GM12891 (cell line): ENCODE measurements at regions not wholly inside any gene's neighbourhood (a gene's known extent, or its start where the extent isn't known, plus 50 kb on each side); places are given as distances from the start of the nearest gene placed in this dataset.

Experiments used
- DNase-seq: peaks from one replicate; pipeline ENCODE4 v3.0.0; 2011; ENCODE audit warnings: low spot score; ENCODE audit not compliant: insufficient read length
- FAIRE-seq: peaks from 2 replicates; lab custom pipeline; 2011; peaks lifted over from hg19 to GRCh38; lab: Jason Lieb, UNC
- PAX5 ChIP-seq: IDR thresholded peaks from 2 replicates; pipeline ENCODE4 v1.6.1; 2011; ENCODE audit warnings: low read length, moderate library complexity, mild to moderate bottlenecking; ENCODE audit not compliant: insufficient read depth, severe bottlenecking
- POLR2A ChIP-seq: IDR thresholded peaks from 2 replicates; pipeline ENCODE4 v1.6.1; 2011; ENCODE audit warnings: low read depth, low read length, control low read depth
- POLR2AphosphoS5 ChIP-seq: IDR thresholded peaks from 2 replicates; pipeline ENCODE4 v1.6.1; 2011; ENCODE audit warnings: low read depth, low read length, control low read depth
- POU2F2 ChIP-seq: IDR thresholded peaks from 2 replicates; pipeline ENCODE4 v1.6.1; 2011; ENCODE audit warnings: low read depth, mild to moderate bottlenecking, control low read depth, low read length, moderate library complexity
- SPI1 ChIP-seq: IDR thresholded peaks from 2 replicates; pipeline ENCODE4 v1.6.1; 2011; ENCODE audit warnings: low read depth, low read length, control low read depth
- TAF1 ChIP-seq: IDR thresholded peaks from 2 replicates; pipeline ENCODE4 v1.6.1; 2011; ENCODE audit warnings: low read depth, low read length, control low read depth

DNA sequence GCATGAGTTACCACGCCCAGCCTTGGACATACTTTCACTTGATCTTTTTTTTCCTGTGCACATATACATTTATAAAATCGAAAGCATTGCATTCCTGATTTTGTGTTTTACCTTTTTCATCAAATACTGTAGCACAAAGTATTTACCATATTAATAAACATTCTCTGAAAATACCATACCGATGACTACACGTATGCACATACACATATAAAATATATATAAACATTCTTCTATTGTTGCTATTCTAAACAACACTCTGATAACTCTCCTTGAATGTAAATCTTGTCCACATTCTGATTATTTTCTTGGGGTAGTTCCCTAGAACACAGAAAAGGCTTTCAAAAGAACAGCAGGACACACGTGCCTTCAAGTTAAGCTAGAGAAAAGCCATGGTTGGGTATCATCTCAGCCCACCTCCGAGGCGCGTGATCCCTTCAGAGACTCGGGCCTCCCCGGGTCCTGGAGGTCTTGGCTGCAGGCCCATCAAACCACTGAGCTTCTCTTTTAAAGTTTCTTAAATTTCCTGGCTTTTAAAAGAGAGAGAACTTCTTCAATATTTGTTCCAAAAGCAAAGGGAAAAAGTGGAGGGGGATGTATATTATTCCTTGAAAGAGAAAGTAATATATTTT, 198.1 kb downstream of the MYLK4 start:
- DNase-seq: no peak
- no peak for FAIRE-seq
- TF ChIP-seq SPI1: no peak
- TF ChIP-seq POLR2A: no peak
- no peak for TF ChIP-seq POU2F2
- no peak for TF ChIP-seq PAX5
- no peak for TF ChIP-seq POLR2AphosphoS5
- TF ChIP-seq TAF1: no peak

DNA sequence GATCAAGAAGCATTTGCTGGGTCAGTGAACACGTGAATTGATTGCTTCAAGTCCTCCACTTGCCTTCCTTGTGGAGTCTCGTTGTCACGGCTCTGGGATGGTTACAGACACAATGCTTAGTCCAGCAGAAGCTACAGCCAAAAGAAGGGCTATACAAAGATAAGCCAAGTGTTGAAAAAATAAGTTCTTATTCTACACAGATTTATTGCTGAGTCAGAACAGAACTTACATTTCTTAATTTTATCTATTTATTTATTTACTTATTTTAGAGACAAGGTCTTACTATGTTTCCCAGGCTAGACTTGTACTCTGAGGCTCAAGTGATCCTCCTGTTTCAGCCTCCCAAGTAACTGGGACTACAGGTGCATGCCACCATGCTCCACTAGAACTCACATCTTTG, 199.0 kb downstream of the MYLK4 start:
- FAIRE-seq (no peak), DNase-seq (no peak)
- no peak for TF ChIP-seq SPI1
- TF ChIP-seq TAF1: no peak
- TF ChIP-seq POU2F2: no peak
- TF ChIP-seq POLR2A: no peak
- no peak for TF ChIP-seq PAX5
- no peak for TF ChIP-seq POLR2AphosphoS5

DNA sequence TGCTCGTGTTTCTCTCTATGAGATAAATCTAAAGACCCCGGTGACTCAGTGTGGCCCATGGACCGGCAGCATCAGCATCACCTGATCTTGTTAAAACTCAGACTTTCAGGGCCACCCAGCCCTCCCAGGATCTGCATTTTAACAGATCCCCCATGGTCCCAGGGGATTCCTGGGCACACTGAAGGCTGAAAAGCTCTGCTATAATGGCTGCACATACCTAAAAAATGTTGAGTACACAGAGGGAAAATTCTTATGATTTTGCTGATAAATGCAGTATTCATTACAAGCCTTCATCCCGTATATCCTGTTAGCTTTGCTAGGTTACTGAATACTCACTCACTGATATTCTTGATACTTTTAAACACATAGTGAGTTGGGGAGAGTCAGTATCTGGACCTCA, 200.5 kb downstream of the MYLK4 start:
- FAIRE-seq: no peak
- TF ChIP-seq PAX5 (no peak), SPI1 (no peak), POLR2AphosphoS5 (no peak), POU2F2 (no peak), POLR2A (no peak), TAF1 (no peak)

DNA sequence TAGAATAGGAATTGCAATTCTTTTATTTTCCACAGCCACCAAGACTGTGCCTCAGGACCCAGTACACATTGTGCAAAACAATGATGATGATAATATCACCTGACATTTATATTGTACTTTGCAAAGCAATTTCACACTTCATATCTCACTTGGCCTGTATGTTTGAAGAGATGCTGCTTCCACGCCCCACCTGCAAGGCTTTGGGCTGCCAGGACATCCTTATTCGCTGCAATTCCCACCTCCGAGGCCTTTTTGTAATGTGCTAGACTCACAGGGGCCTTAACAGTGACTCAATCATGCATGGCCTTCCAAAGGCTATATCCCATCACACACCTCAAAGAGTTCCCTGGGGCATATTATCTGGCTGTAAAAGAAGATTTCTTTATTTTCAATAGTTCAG, 200.9 kb downstream of the MYLK4 start:
- no peak for DNase-seq
- no peak for FAIRE-seq
- TF ChIP-seq POU2F2: no peak
- no peak for TF ChIP-seq TAF1
- no peak for TF ChIP-seq POLR2AphosphoS5
- no peak for TF ChIP-seq SPI1
- no peak for TF ChIP-seq PAX5
- TF ChIP-seq POLR2A: no peak

More for the DNA sequence above, 200.5 kb downstream of the MYLK4 start:
- no peak for DNase-seq

DNA sequence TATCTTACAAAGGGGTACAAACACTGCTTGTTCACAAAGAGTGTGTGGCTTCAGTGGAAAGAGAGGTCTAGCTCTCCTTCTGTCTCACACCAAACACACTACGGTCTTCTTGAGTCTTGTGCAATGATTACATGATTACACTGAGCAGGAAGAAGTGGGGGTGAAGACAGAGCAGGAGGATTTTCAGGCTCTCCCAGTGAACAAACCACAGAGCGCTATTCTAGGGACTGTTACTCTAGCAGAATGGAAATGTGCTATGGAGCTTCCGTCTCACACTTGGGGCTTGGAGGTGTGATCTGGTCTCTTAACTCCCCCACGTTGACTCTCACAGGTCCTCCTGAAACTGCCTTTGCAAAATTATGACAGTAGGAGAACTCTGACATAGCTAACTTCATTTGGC, 203.4 kb downstream of the MYLK4 start:
- FAIRE-seq (no peak), DNase-seq (no peak)
- no peak for TF ChIP-seq POLR2AphosphoS5
- no peak for TF ChIP-seq POU2F2

DNA sequence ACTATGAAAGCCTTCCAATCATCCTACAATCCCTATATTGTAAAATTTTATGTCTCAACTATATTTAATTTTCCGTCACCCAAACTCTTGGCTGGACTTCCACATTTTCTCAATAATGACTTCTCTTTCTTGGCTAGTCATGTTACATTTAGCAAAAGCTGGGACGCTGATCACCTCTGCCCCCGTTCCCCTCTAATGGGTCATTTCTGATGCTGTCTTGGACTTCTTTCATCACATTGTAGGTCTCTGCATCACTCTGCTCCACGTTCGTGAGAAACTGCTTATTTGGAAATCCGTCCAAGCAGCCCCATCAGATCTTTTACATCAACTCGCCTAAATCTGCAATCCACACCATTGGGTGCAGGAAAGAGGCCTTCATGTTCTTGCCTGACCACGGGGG, 203.8 kb downstream of the MYLK4 start:
- FAIRE-seq: no peak
- no peak for TF ChIP-seq POLR2AphosphoS5
- TF ChIP-seq PAX5: no peak
- TF ChIP-seq SPI1: no peak
- no peak for TF ChIP-seq POU2F2
- TF ChIP-seq TAF1: no peak
- no peak for TF ChIP-seq POLR2A
- DNase-seq: no peak

DNA sequence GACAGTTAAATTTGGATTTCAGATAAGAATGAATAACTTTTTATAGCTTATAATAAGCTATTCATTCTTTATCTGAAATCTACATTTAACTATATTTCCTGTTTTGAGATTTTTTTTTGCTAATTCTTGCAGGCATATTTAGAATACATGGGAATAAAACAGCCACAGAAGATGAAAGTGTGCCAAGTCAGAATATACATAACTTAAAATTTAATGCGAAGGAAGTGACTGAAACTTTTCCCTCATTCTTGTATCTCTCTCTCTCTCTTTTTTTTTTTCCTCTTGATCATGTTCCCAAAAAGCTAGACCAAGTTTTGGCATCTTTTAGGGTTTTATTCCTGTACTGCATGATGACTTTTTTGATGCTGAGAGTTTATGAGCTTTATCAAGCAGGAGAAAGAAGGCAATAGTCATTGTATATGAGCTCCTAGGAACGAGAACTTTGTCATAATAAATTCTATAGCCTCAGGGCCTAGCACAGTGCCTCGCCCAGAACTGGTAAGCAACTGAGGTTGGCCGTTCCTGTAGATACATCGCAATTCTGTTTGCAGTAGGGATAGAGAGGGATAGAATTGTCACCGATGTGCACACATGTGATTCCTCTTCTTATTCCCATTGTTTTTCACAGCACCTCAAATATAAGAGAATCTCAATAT, 205.2 kb downstream of the MYLK4 start:
- FAIRE-seq: no peak
- no peak for DNase-seq
- TF ChIP-seq POLR2A (no peak), POU2F2 (no peak), SPI1 (no peak), POLR2AphosphoS5 (no peak), TAF1 (no peak), PAX5 (no peak)

DNA sequence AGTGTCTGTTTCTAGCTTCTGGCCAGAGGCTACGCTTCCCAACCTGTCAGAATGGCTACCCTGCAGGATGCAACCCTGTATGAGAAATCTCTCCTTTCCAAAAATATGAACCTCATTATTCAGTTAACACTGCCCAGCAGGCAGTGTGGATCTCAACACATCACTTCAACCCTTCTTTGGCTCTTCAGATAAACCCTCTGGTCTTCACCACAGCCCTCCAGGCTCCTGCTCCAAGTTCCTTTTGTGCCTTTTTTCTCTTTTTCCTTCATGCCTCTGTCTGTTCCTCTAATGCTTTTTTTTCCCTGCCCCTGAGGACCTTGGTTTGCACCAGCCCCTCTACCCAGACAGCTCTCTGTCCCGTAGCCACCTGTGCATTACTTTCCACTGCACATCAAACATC, 207.4 kb downstream of the MYLK4 start:
- DNase-seq (no peak), FAIRE-seq (no peak)
- no peak for TF ChIP-seq PAX5
- TF ChIP-seq SPI1: no peak
- TF ChIP-seq TAF1: no peak
- no peak for TF ChIP-seq POLR2AphosphoS5
- no peak for TF ChIP-seq POLR2A
- no peak for TF ChIP-seq POU2F2

DNA sequence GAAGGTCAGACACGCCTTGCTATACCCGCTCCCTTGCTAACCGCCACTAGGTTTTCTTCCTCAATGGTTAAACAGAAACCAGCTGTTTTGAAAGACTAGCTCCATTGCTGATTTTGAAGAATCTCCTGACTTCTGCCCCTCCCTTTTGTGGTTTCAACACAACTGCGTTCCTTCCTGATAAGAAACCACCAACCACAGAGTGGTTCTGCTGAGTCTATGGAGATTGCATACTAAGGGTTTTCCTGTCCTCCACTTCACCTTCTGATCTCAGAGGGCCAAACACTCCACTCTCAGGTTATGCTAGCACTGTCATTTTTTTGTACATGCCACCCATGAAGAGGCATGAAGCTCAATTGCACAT, 207.9 kb downstream of the MYLK4 start:
- peak; percentile 90 for FAIRE-seq
- TF ChIP-seq POLR2AphosphoS5 (no peak), POU2F2 (0 out of 2 replicates have a peak, but pooled peaks have one; percentile 17), SPI1 (no peak), PAX5 (no peak)
- no peak for DNase-seq

DNA sequence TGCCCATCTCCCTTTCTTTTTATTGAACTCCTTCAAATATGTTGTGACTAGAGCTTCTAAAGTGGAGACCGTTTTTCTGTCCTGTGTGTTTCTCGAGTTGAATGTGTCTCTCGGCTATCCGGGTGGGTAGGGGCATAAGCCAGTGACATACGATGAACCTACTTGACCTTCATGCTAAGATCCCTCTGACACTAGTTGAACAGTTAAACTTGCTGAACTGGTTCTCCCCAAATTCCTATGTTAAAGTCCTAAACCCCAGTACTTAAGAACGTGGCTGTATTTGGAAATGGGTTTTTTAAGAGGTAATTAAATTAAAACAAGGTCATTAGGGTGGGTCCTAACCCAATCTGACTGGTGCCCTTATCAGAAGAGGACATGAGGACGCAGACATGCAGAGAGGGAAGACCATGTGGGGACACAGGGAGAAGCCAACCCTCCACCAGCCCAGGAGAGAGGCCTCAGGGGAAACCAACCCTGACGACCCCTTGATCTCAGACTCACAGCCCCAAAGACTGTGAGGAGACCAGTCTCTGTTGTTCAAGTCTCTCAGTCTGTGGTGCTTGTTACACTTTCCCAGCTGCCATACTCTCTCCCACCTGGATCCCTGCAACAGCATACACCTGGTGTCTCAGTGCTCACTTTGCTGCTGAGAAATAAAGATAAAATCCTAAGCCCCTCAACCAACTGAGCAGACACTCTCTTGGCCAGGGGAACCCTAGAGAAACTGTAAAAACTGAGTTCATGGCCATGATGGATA, 208.4 kb downstream of the MYLK4 start:
- TF ChIP-seq TAF1 (no peak), POU2F2 (no peak), POLR2AphosphoS5 (no peak), SPI1 (no peak), PAX5 (no peak), POLR2A (no peak)
- no peak for FAIRE-seq
- no peak for DNase-seq
